ENCODE measurements at regions not wholly inside any gene's neighbourhood (a gene's known extent, or its start where the extent isn't known, plus 50 kb on each side); places are given as distances from the start of the nearest gene placed in this dataset.
"Not testable (repeated sequence)": the region's sequence is repeated elsewhere in the genome, so short reads cannot be mapped to it uniquely, and the experiment has no call there.

DNA sequence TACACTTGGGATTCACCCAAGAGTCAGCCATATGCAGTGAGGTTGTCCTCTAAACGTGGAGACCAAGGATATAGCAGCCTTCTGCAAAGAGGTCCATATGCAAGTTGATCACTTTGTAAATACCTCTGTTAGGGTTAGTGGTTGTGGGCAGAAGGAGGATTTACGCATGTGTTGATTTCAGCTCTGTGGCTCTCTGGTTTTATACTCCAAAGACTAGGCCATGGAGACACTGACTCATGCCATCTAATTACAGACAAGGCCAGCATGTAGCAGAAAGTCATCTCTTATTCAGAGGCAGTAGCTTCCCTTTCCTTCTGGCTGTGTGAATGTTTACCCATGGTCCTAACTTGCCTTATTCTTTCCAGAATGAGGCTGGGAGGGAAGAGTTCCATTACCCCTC lies 140.9 kb upstream of the GOLGA6L4 start:
- H3K27me3 ChIP-seq (ENCODE audit: control insufficient read depth in 2 of 2, insufficient read depth in 2 of 2, low read length in 2 of 2); H3K36me3 Mint-ChIP-seq; ATAC-seq; DNase-seq; POLR2A ChIA-PET; H3K27ac ChIP-seq (ENCODE audit: low read depth, low read length); H3K36me3 ChIP-seq (ENCODE audit: control insufficient read depth in 2 of 3, insufficient read depth in 3 of 3, low read length in 3 of 3); H3K4me1 ChIP-seq (ENCODE audit: control insufficient read depth in 2 of 2, insufficient read depth in 2 of 2, low read length in 2 of 2); CTCF ChIA-PET; H3K9me3 Mint-ChIP-seq; H3K4me3 Mint-ChIP-seq; H3K4me3 ChIP-seq (ENCODE audit: low read length); intact Hi-C loops (cut with micrococcal nuclease); H3K27ac Mint-ChIP-seq; H3K27me3 Mint-ChIP-seq; H3K9me3 ChIP-seq (ENCODE audit: control insufficient read depth in 2 of 3, low read length in 3 of 3); H3K4me1 Mint-ChIP-seq: not testable (repeated sequence)

DNA sequence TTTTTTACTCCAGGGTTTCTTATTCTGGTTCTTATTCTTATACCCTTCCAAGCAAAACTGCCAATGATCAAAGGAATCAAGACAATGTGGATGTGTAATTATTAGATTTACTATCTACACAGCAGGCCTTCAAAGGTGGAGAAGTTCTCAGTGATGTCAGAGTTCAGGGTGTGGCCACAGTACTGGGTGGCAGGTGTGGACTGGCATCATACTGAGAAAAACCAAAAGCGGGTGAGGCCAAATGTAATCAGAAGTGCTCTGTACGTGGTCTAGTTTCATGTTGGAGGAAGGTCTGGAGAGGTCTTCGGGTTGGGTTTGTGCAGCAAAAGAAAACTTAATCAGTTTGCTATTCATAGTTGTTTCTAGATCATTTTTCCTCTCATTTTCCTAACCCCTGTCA lies 138.5 kb upstream of the GOLGA6L4 start:
- H3K9me3 ChIP-seq (ENCODE audit: control insufficient read depth in 2 of 3, low read length in 3 of 3); H3K4me3 Mint-ChIP-seq; H3K36me3 Mint-ChIP-seq; H3K27ac ChIP-seq (ENCODE audit: low read depth, low read length); ATAC-seq; POLR2A ChIA-PET; H3K27me3 Mint-ChIP-seq; H3K4me1 Mint-ChIP-seq; H3K36me3 ChIP-seq (ENCODE audit: control insufficient read depth in 2 of 3, insufficient read depth in 3 of 3, low read length in 3 of 3); DNase-seq; intact Hi-C loops (cut with micrococcal nuclease); CTCF ChIA-PET; H3K4me3 ChIP-seq (ENCODE audit: low read length); H3K4me1 ChIP-seq (ENCODE audit: control insufficient read depth in 2 of 2, insufficient read depth in 2 of 2, low read length in 2 of 2); H3K27ac Mint-ChIP-seq; H3K9me3 Mint-ChIP-seq; H3K27me3 ChIP-seq (ENCODE audit: control insufficient read depth in 2 of 2, insufficient read depth in 2 of 2, low read length in 2 of 2): not testable (repeated sequence)

DNA sequence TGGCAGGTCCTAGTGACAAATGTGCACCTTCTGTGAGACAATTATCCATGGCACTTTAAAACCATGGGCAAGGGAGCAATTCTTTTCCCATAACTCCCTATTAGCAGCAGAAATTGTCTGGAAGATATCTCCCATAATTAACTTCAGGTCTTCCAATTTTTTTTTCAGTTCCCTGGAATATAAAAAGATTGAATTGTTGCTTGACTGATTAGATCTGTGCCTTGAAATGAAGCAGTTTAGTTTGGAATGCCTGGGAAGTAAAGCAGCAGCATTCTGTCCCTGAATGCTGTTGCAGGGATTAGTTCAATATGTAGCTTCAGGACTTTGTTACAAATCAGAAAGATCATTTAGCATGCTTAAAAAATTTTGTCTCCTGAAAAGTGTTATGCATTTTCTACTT lies 137.0 kb upstream of the GOLGA6L4 start:
- peaks cover 0 to 9% (median 7%) of the 10 kb centered on the region in 5 donors for H3K27me3 Mint-ChIP-seq
- DNase-seq (no peak), ATAC-seq (no peak)
- Histone ChIP-seq H3K27me3 (ENCODE audit: control insufficient read depth in 2 of 2, insufficient read depth in 2 of 2, low read length in 2 of 2) (no peaks in the 10 kb centered on the region), H3K4me1 (ENCODE audit: control insufficient read depth in 2 of 2, insufficient read depth in 2 of 2, low read length in 2 of 2) (no peaks in the 10 kb centered on the region), H3K4me3 (ENCODE audit: low read length) (no peak overlapping the region), H3K27ac (ENCODE audit: low read depth, low read length) (no peak overlapping the region), H3K36me3 (ENCODE audit: control insufficient read depth in 2 of 3, insufficient read depth in 3 of 3, low read length in 3 of 3) (no peaks in the 10 kb centered on the region), H3K9me3 (ENCODE audit: control insufficient read depth in 2 of 3, low read length in 3 of 3) (no peaks in the 10 kb centered on the region)
- H3K4me3 Mint-ChIP-seq, result no peak overlapping the region
- peaks cover 0 to 5% (median 0%) of the 10 kb centered on the region in 7 donors for H3K4me1 Mint-ChIP-seq
- H3K27ac Mint-ChIP-seq, result no peak overlapping the region
- no peaks in the 10 kb centered on the region for H3K36me3 Mint-ChIP-seq
- POLR2A ChIA-PET, result no interaction called here
- no peaks in the 10 kb centered on the region for H3K9me3 Mint-ChIP-seq
- intact Hi-C loops (cut with micrococcal nuclease), result no loop called here
- CTCF ChIA-PET, result no interaction called here

DNA sequence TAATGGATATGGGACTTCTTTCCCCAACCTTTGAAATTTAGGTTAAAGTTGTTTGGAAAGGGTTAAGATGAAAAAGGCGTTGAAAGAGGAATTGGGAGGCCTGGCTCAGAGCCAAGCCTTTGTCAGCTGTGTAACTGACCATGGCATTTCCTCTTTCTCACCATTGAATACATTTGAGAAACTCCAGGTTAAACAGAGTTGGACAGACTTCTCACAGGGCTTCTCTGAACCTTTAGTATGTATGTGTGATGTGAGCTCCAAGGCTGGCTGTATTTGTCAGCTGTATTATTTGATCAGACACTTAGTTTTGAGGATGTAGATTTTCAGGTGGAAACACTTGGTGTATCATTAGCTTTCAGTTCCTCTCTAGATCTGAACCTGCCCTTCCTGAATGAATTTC lies 136.4 kb upstream of the GOLGA6L4 start:
- ATAC-seq (no peak), DNase-seq (no peak)
- no peaks in the 10 kb centered on the region for H3K27me3 ChIP-seq (ENCODE audit: control insufficient read depth in 2 of 2, insufficient read depth in 2 of 2, low read length in 2 of 2)
- Mint-ChIP-seq H3K27me3 (peaks cover 0 to 14% (median 10%) of the 10 kb centered on the region in 5 donors), H3K4me3 (no peak overlapping the region), H3K36me3 (no peaks in the 10 kb centered on the region), H3K4me1 (peaks cover 0 to 5% (median 0%) of the 10 kb centered on the region in 7 donors), H3K27ac (no peak overlapping the region), H3K9me3 (no peaks in the 10 kb centered on the region)
- intact Hi-C loops (cut with micrococcal nuclease), result no loop called here
- ChIA-PET POLR2A (no interaction called here), CTCF (no interaction called here)
- no peaks in the 10 kb centered on the region for H3K36me3 ChIP-seq (ENCODE audit: control insufficient read depth in 2 of 3, insufficient read depth in 3 of 3, low read length in 3 of 3)
- H3K4me3 ChIP-seq (ENCODE audit: low read length), result no peak overlapping the region
- no peaks in the 10 kb centered on the region for H3K9me3 ChIP-seq (ENCODE audit: control insufficient read depth in 2 of 3, low read length in 3 of 3)
- no peaks in the 10 kb centered on the region for H3K4me1 ChIP-seq (ENCODE audit: control insufficient read depth in 2 of 2, insufficient read depth in 2 of 2, low read length in 2 of 2)
- no peak overlapping the region for H3K27ac ChIP-seq (ENCODE audit: low read depth, low read length)

DNA sequence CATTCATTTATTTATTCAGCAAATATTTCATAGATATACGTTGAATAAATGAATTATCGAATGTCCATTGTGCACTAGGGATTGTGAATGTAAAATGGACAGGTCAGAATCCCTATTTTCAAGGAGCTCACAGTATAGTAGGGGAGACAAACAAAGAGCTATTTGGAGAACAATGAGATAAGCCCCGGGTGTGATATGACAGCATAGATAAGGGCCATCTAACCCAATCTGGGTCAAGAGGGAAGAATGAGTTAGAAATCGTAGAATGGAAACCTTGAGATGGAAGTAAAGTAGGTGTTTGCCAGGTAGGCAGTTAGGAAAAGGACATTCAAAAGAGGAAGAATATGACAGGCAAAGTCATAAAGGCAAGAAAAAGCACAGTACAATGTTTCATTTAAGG lies 132.2 kb upstream of the GOLGA6L4 start:
- H3K36me3 ChIP-seq (ENCODE audit: control insufficient read depth in 2 of 3, insufficient read depth in 3 of 3, low read length in 3 of 3), result no peaks in the 10 kb centered on the region
- no peak overlapping the region for H3K27ac Mint-ChIP-seq
- no peaks in the 10 kb centered on the region for H3K9me3 ChIP-seq (ENCODE audit: control insufficient read depth in 2 of 3, low read length in 3 of 3)
- intact Hi-C loops (cut with micrococcal nuclease), result no loop called here
- peaks cover 0 to 5% (median 0%) of the 10 kb centered on the region in 7 donors for H3K4me1 Mint-ChIP-seq
- no peaks in the 10 kb centered on the region for H3K27me3 ChIP-seq (ENCODE audit: control insufficient read depth in 2 of 2, insufficient read depth in 2 of 2, low read length in 2 of 2)
- ChIA-PET POLR2A (no interaction called here), CTCF (no interaction called here)
- ATAC-seq (no peak), DNase-seq (no peak)
- H3K36me3 Mint-ChIP-seq, result no peaks in the 10 kb centered on the region
- no peaks in the 10 kb centered on the region for H3K4me1 ChIP-seq (ENCODE audit: control insufficient read depth in 2 of 2, insufficient read depth in 2 of 2, low read length in 2 of 2)
- H3K4me3 ChIP-seq (ENCODE audit: low read length), result no peak overlapping the region
- peaks cover 0 to 14% (median 10%) of the 10 kb centered on the region in 5 donors for H3K27me3 Mint-ChIP-seq
- no peak overlapping the region for H3K4me3 Mint-ChIP-seq
- H3K9me3 Mint-ChIP-seq, result no peaks in the 10 kb centered on the region
- no peak overlapping the region for H3K27ac ChIP-seq (ENCODE audit: low read depth, low read length)

DNA sequence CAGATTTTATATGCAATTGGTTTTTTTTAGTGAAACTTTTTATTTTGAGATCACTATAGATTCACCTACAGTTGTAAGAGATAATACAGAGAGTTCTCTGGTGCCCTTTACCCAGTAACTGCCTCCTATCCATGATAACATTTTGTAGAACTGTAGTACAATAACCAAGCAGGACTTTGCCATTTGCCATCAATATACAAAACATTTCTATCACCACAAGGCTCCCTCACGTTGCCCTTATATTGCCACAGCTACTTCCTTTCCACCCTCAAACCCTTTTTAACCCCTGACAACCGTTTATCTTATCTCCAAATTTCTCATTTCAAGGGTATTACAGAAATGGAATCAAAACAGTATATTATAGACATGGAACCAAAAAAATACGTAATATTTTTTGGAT lies 130.7 kb upstream of the GOLGA6L4 start:
- Histone ChIP-seq H3K4me3 (ENCODE audit: low read length) (no peak overlapping the region), H3K4me1 (ENCODE audit: control insufficient read depth in 2 of 2, insufficient read depth in 2 of 2, low read length in 2 of 2) (no peaks in the 10 kb centered on the region), H3K27ac (ENCODE audit: low read depth, low read length) (no peak overlapping the region), H3K36me3 (ENCODE audit: control insufficient read depth in 2 of 3, insufficient read depth in 3 of 3, low read length in 3 of 3) (no peaks in the 10 kb centered on the region), H3K27me3 (ENCODE audit: control insufficient read depth in 2 of 2, insufficient read depth in 2 of 2, low read length in 2 of 2) (no peaks in the 10 kb centered on the region), H3K9me3 (ENCODE audit: control insufficient read depth in 2 of 3, low read length in 3 of 3) (no peaks in the 10 kb centered on the region)
- Mint-ChIP-seq H3K27ac (no peak overlapping the region), H3K4me3 (no peak overlapping the region), H3K27me3 (peaks cover 2 to 19% (median 14%) of the 10 kb centered on the region in 5 donors), H3K36me3 (no peaks in the 10 kb centered on the region), H3K9me3 (no peaks in the 10 kb centered on the region), H3K4me1 (peaks cover 0 to 5% (median 0%) of the 10 kb centered on the region in 7 donors)
- POLR2A ChIA-PET, result no interaction called here
- no peak for ATAC-seq
- intact Hi-C loops (cut with micrococcal nuclease), result no loop called here
- CTCF ChIA-PET, result no interaction called here
- DNase-seq, result no peak

DNA sequence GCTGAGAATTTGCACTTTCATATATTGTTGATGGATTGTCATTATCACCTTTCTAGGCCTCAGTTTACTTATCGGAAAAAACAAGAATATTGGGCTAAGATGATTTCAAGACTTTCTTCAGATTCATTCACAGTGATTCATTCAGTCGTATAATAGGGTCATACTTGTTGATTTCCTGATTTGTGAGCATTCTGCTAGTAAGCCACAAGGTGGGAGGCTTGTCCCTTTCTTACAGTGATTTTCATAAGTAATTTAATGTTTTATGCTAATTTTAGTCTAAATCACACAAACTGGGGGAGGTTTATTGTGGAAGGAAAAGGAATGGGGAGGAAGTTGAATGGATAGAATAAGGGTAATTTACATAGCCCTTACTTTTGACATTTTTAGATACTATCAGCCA lies 126.8 kb upstream of the GOLGA6L4 start:
- no peaks in the 10 kb centered on the region for H3K36me3 Mint-ChIP-seq
- no peak overlapping the region for H3K27ac Mint-ChIP-seq
- H3K4me3 Mint-ChIP-seq, result no peak overlapping the region
- Histone ChIP-seq H3K4me3 (ENCODE audit: low read length) (no peak overlapping the region), H3K4me1 (ENCODE audit: control insufficient read depth in 2 of 2, insufficient read depth in 2 of 2, low read length in 2 of 2) (no peaks in the 10 kb centered on the region), H3K36me3 (ENCODE audit: control insufficient read depth in 2 of 3, insufficient read depth in 3 of 3, low read length in 3 of 3) (no peaks in the 10 kb centered on the region), H3K27ac (ENCODE audit: low read depth, low read length) (no peak overlapping the region), H3K9me3 (ENCODE audit: control insufficient read depth in 2 of 3, low read length in 3 of 3) (no peaks in the 10 kb centered on the region), H3K27me3 (ENCODE audit: control insufficient read depth in 2 of 2, insufficient read depth in 2 of 2, low read length in 2 of 2) (no peaks in the 10 kb centered on the region)
- intact Hi-C loops (cut with micrococcal nuclease), result no loop called here
- no peaks in the 10 kb centered on the region for H3K4me1 Mint-ChIP-seq
- DNase-seq (no peak), ATAC-seq (no peak)
- ChIA-PET POLR2A (no interaction called here), CTCF (no interaction called here)
- no peaks in the 10 kb centered on the region for H3K9me3 Mint-ChIP-seq
- H3K27me3 Mint-ChIP-seq, result peaks cover 5 to 17% (median 9%) of the 10 kb centered on the region in 5 donors
